ENCODE measurements at regions not wholly inside any gene's neighbourhood (a gene's known extent, or its start where the extent isn't known, plus 50 kb on each side); places are given as distances from the start of the nearest gene placed in this dataset.
"Not testable (repeated sequence)": the region's sequence is repeated elsewhere in the genome, so short reads cannot be mapped to it uniquely, and the experiment has no call there.

- DNase-seq (ENCODE audit: low read depth): no peak
These were observed 1096.5 kb upstream of the TMEM132C start for GRCh38 chr12:127170226-127171180.

- DNase-seq (ENCODE audit: low read depth): no peak
These were observed 1094.1 kb upstream of the TMEM132C start for GRCh38 chr12:127172861-127173260.

DNA sequence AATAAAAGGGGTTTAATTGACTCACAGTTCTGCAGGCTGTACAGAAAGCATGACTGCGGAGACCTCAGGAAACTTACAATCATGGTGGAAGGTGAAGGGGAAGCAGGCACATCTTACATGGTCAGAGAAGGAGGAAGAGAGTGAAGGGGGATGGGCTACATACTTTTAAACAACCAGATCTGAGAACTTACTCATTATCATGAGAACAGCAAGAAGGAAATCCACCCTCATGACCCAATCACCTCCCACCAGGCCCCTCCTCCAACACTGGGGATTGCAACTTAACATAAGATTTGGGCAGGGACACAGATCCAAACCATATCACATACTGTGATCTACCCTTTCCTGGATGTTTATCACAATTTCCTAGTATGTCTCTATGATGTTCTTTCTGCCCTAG lies 1093.0 kb upstream of the TMEM132C start:
- not testable (repeated sequence) for DNase-seq (ENCODE audit: low read depth)

GRCh38 chr12:127174881-127175280 lies 1092.1 kb upstream of the TMEM132C start:
- no peak for DNase-seq (ENCODE audit: low read depth)

DNA sequence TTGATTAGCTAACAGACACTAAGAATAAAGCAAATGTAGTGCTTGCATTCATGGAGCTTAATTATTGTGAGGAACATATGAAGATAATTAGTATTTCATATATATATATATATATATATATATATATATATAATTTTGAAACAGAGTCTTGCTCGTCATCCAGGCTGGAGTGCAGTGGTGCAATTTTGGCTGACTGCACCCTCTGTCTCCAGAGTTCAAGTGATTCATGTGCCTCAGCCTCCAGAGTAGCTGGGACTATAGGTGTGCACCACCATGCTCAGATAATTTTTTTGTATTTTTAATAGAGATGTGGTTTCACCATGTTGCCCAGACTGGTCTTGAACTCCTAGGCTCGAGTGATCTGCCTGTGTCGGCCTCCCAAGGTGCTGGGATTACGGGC lies 1091.6 kb upstream of the TMEM132C start:
- DNase-seq (ENCODE audit: low read depth): no peak

- DNase-seq (ENCODE audit: low read depth): no peak
These were observed 1090.2 kb upstream of the TMEM132C start for GRCh38 chr12:127176804-127177203.

GRCh38 chr12:127178052-127178451 lies 1088.9 kb upstream of the TMEM132C start:
- no peak for DNase-seq (ENCODE audit: low read depth)

DNA sequence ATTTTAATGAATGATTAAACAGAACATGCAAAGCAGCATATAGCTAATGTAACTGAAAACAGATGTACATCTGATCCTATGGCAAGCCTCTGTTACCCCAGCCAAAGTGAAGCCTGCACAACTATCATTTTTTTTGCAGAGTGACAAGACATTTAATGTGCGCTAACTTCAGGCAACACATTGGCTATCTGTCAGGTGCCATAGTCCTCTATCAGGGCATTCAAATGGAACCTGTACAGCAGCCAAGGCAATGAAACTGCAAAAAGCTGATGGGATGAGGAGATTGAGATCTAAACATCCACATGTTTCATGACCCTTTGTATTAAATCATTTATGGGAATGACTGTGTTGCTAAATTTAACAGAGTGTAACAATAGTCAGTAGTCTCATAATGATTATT lies 1088.5 kb upstream of the TMEM132C start:
- no peak for DNase-seq (ENCODE audit: low read depth)

DNA sequence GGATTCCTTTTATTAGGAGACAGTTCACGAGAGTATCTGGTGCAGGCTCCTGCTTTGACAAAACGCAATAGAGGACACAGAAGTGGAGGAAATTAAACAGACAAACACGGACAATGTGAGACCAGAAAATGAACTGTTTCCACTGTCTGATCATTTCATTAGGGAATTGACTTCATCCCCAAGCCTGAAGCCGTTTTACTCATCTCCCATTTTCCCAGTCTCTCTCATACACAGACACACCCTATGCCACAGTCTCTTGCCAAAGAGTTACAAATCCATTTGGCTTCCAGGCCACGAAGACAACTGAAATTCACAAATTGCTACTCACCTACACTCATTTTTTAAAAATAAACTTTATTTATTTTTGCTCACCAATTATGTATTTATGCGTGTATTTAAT lies 1087.8 kb upstream of the TMEM132C start:
- DNase-seq (ENCODE audit: low read depth): no peak

DNA sequence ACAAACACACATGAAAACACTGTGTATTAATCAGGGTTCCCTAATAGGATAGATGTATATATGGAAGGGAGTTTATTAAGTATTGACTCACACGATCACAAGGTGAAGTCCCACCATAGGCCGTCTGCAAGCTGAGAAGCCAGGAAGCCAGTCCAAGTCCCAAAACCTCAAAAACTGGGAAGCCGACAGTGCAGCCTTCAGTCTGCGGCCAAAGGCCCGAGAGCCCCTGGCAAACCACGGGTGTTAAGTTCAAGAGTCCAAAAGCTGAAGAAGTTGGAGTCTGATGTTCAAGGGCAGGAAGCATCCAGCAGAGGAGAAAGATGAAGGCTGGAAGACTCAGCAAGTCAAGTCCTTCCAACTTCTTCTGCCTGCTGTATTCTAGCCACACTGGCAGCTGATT lies 1085.0 kb upstream of the TMEM132C start:
- no peak for DNase-seq (ENCODE audit: low read depth)

DNA sequence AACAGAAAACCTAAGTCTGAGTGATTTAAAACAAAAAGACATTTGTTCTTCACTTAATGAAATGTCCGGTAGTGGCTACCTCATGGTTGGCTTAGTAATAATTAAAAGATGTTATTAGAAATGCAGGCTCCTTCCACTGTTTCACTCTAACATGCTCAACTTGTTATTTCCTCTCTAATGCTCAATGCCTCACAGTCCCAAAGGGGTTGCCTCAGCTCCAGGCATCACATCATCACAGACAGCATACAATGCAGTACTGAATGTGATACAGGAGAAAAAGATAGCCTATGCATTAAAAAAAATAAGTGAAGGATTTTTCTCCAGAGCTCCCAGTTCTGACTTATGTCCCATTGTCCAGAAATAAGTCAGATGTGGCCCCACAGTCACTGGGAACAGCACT lies 1077.0 kb upstream of the TMEM132C start:
- DNase-seq (ENCODE audit: low read depth): no peak

GRCh38 chr12:127191129-127191528 lies 1075.8 kb upstream of the TMEM132C start:
- no peak for DNase-seq (ENCODE audit: low read depth)

DNA sequence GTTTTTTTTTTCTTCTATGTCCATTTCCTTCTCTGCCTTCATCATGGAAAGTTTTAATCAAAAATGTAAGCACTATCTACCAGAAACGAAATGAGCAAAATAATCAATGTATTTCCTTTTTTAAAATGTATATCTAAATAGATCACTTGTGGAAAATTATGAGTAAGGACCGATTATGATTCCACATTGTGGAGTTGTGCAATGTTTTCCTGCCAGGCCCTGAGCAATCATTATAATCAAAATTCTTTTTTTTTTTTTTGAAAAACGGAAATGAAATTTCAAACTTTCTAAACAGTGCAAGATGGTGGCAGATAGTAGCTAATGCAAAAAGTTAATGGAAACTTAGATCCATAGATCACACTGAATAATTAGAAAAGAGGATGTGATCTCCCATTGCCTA lies 1074.6 kb upstream of the TMEM132C start:
- DNase-seq (ENCODE audit: low read depth): no peak

DNA sequence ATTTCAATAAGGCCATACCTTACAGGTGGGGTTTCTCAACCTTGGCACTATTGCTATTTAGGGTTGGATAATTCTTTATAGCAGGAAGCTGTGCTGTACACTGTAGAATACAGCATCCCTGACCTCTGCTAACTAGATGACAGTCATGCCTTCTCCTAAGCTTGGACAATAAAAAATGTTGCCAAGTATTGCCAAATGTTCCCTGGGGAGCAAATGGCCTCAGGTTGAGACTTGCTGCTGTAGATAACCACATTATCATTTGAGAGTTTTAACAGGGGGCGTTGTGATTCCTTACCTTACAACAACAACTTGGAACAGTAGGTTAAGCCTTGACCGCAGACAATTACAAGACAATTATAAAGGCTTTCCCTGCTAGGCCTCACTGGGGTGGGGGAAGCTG lies 1073.6 kb upstream of the TMEM132C start:
- DNase-seq (ENCODE audit: low read depth): no peak

GRCh38 chr12:127194176-127194575 lies 1072.8 kb upstream of the TMEM132C start:
- no peak for DNase-seq (ENCODE audit: low read depth)

DNA sequence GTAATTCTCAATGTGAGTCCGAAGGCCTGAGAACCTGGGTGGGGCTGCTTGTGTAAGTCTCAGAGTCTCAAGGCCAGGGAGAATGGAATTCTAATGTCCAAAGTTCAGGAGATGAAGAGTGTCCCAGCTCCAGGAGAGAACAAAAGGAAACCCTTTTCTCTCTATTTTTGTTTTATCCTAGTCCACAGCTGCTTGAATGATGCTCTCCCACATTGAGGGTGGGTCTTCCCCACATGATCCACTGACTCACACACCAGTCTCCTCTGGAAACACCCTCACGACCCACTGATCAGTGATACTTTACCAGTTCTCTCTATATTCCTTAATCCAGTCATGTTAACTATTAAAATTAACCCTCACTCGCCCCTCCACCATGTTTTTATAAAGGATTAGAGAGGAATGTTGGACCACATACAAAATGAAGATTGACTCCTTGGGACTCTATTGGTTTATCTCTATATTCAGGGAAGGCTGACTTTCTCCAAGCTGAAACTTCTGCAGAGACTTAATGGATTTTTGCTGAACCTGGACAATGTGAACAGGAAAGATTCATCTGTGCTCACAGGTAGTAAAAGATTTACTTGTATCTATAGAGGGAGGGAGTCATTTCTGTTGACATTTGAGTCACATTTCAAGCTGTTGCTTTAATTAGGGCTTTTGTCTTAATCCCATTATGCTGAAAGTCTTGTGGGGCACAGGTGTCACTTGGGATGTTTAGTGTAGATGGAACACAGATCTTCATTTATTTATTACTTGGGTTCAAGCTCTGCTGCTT lies 1061.0 kb upstream of the TMEM132C start:
- no peak for DNase-seq (ENCODE audit: low read depth)

GRCh38 chr12:127209318-127209717 lies 1057.7 kb upstream of the TMEM132C start:
- DNase-seq (ENCODE audit: low read depth): no peak

GRCh38 chr12:127214186-127214585 lies 1052.8 kb upstream of the TMEM132C start:
- no peak for DNase-seq (ENCODE audit: low read depth)

GRCh38 chr12:127223011-127223410 lies 1044.0 kb upstream of the TMEM132C start:
- DNase-seq (ENCODE audit: low read depth): no peak

DNA sequence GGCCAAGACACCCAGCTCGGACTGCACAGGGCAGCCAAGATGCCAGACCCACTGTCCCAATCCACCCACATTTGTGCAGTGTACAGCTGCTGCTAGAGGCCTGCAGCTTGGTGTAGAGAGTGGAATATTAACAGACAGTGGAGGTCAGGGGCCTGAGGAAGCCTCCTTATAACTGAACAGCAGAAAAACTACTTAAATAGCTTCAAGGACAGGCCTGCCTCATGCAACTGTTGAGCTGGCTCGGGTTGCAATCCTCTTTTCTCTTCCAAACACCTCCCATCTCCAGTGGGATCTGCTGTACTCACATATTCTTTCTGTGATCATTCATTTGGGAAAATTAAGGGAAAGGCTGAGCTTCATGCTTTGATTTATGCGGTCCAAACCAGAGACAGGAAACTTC lies 1043.2 kb upstream of the TMEM132C start:
- no peak for DNase-seq (ENCODE audit: low read depth)

DNA sequence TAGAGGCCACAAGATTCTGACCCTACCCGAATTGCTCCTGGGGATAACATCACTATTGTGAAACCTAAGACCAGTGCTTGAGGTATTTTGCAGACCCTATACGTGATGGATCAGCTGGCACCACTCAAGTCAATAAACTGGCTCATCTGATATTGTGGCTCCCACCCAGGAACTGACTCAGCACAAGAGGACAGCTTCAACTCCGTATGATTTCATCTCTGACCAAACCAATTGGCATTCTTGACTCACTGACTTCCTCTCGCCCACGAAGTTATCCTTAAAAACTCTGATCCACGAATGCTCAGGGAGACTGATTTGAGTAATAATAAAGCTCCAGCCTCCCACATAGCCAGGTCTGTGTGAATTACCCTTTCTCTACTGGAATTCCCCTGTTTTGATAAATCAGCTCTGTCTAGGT lies 1036.1 kb upstream of the TMEM132C start:
- DNase-seq (ENCODE audit: low read depth): no peak

DNA sequence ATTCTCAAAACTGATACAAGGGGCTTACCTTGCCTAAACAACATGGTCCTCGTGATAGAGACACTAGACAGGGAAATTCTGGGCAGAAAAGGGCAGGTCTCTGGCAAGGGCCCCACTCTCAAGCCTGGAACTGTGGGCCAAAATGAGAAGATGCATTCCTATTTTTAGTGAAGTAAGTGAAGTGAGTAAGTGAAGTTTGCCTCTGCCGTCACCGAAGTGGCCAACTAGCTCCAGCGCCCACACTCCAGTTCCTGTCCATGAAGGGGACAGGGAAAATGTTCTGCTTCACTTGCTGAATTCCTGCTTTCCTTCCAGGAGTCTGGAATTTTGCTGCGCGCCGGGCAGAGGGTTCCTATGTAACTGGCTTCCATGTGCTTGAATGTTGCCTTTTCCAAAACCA lies 1035.6 kb upstream of the TMEM132C start:
- DNase-seq (ENCODE audit: low read depth): no peak

GRCh38 chr12:127233016-127233415 lies 1034.0 kb upstream of the TMEM132C start:
- DNase-seq (ENCODE audit: low read depth): no peak
